ENCODE measurements at regions not wholly inside any gene's neighbourhood (a gene's known extent, or its start where the extent isn't known, plus 50 kb on each side); places are given as distances from the start of the nearest gene placed in this dataset.

GRCh38 chr10:31118556-31118955 is 86.9 kb upstream of the ZNF438 start:
- Histone ChIP-seq H3K9me3 (ENCODE audit: control insufficient read depth in 1 of 2, insufficient read depth in 1 of 2, low read depth in 1 of 2, low read length in 2 of 2) (no peaks in the 10 kb centered on the region), H3K27me3 (ENCODE audit: insufficient read depth, low read length) (no peaks in the 10 kb centered on the region), H3K4me1 (ENCODE audit: control insufficient read depth in 1 of 2, insufficient read depth in 2 of 2, low read length in 2 of 2) (no peaks in the 10 kb centered on the region; a peak in 1 of 4 replicates), H3K79me2 (ENCODE audit: insufficient read depth, low read length) (no peaks in the 10 kb centered on the region), H3K9me2 (ENCODE audit: insufficient read depth) (no peaks in the 10 kb centered on the region), H3K4me3 (replicated peaks in 1 of 2; ENCODE audit: low read depth in 1 of 2, low read length in 2 of 2) (no peak overlapping the region), H3K4me2 (ENCODE audit: low read length) (no peak overlapping the region), H4K20me1 (ENCODE audit: insufficient read depth) (no peaks in the 10 kb centered on the region), H3K27ac (ENCODE audit: low read depth, low read length) (no peak overlapping the region), H2AFZ (ENCODE audit: low read depth, low read length, poor library complexity, severe bottlenecking) (peak overlapping the region; percentile 56), H3K36me3 (ENCODE audit: control insufficient read depth in 1 of 2, insufficient read depth in 2 of 2, low read length in 2 of 2) (no peaks in the 10 kb centered on the region), H3K9ac (ENCODE audit: low read length) (no peak overlapping the region)
- ChIA-PET POLR2A (no interaction called here), RAD21 (ENCODE audit: low non-redundant PET in 1 of 2, low total read pairs in 2 of 2, uncharacterized antibody in 2 of 2, unreplicated experiment in 2 of 2) (no interaction called here), CTCF (no interaction called here)
- ATAC-seq (no peak), DNase-seq (ENCODE audit: low read depth, low spot score) (no peak)
- intact Hi-C loops (cut with micrococcal nuclease): no loop called here
- BruUV-seq (replicated peaks): no TSS peak
- TF ChIP-seq YY1 (IDR thresholded peaks at IDR 0.05; ENCODE audit: extremely low read depth, insufficient replicate concordance, low read depth, low read length) (no peak), TCF7L2 (IDR thresholded peaks at IDR 0.05; ENCODE audit: borderline replicate concordance, extremely low read depth, insufficient read depth, insufficient read length) (no peak), POLR2AphosphoS5 (IDR thresholded peaks at IDR 0.05; ENCODE audit: low read depth, low read length) (no peak), CEBPB (IDR thresholded peaks at IDR 0.05; ENCODE audit: low read depth) (no peak)

- no peaks in the 10 kb centered on the region for H3K79me2 ChIP-seq (ENCODE audit: insufficient read depth, low read length)
- TF ChIP-seq POLR2AphosphoS5 (IDR thresholded peaks at IDR 0.05; ENCODE audit: low read depth, low read length) (no peak), CTCF (IDR thresholded peaks at IDR 0.05 in 2 of 3, conservative IDR thresholded peaks at IDR 0.05 in 1 of 3; ENCODE audit: borderline replicate concordance in 1 of 3, insufficient read depth in 1 of 3, low read depth in 2 of 3, low read length in 2 of 3) (no peak), TCF7L2 (IDR thresholded peaks at IDR 0.05; ENCODE audit: borderline replicate concordance, extremely low read depth, insufficient read depth, insufficient read length) (no peak), FOSL1 (IDR thresholded peaks at IDR 0.05; ENCODE audit: low read depth) (no peak), MAX (IDR thresholded peaks at IDR 0.05) (no peak), ELF1 (IDR thresholded peaks at IDR 0.05; ENCODE audit: borderline replicate concordance, low read depth) (no peak), ZNF274 (IDR thresholded peaks at IDR 0.05; ENCODE audit: low read depth, low read length) (no peak), CEBPB (IDR thresholded peaks at IDR 0.05; ENCODE audit: low read depth) (no peak), ZBTB33 (IDR thresholded peaks at IDR 0.05; ENCODE audit: extremely low read depth, insufficient replicate concordance, low read length) (no peak), POLR2A (IDR thresholded peaks at IDR 0.05; ENCODE audit: borderline replicate concordance, extremely low read depth, insufficient read depth, insufficient read length) (no peak)
Measured at GRCh38 chr10:31120392-31120791, 88.7 kb upstream of the ZNF438 start.

More at GRCh38 chr10:31120392-31120791, 88.7 kb upstream of the ZNF438 start:
- ATAC-seq (no peak), DNase-seq (ENCODE audit: low read depth, low spot score) (no peak)
- H3K9me3 ChIP-seq (ENCODE audit: control insufficient read depth in 1 of 2, insufficient read depth in 1 of 2, low read depth in 1 of 2, low read length in 2 of 2): no peaks in the 10 kb centered on the region
- no peaks in the 10 kb centered on the region for H3K9me2 ChIP-seq (ENCODE audit: insufficient read depth)
- no peaks in the 10 kb centered on the region; a peak in 1 of 4 replicates for H3K4me1 ChIP-seq (ENCODE audit: control insufficient read depth in 1 of 2, insufficient read depth in 2 of 2, low read length in 2 of 2)
- ChIA-PET POLR2A (no interaction called here), RAD21 (ENCODE audit: low non-redundant PET in 1 of 2, low total read pairs in 2 of 2, uncharacterized antibody in 2 of 2, unreplicated experiment in 2 of 2) (no interaction called here), CTCF (no interaction called here)
- no peak overlapping the region for H3K27ac ChIP-seq (ENCODE audit: low read depth, low read length)
- no peaks in the 10 kb centered on the region for H3K27me3 ChIP-seq (ENCODE audit: insufficient read depth, low read length)
- H3K9ac ChIP-seq (ENCODE audit: low read length): no peak overlapping the region
- no peak overlapping the region for H3K4me2 ChIP-seq (ENCODE audit: low read length)
- no peak overlapping the region for H3K4me3 ChIP-seq (replicated peaks in 1 of 2; ENCODE audit: low read depth in 1 of 2, low read length in 2 of 2)
- no TSS peak for BruUV-seq (replicated peaks)
- intact Hi-C loops (cut with micrococcal nuclease): no loop called here
- H4K20me1 ChIP-seq (ENCODE audit: insufficient read depth): no peaks in the 10 kb centered on the region
- no peak overlapping the region for H2AFZ ChIP-seq (ENCODE audit: low read depth, low read length, poor library complexity, severe bottlenecking)
- H3K36me3 ChIP-seq (ENCODE audit: control insufficient read depth in 1 of 2, insufficient read depth in 2 of 2, low read length in 2 of 2): no peaks in the 10 kb centered on the region
